HTR-8/SVneo (cell line): ENCODE measurements at regions not wholly inside any gene's neighbourhood (a gene's known extent, or its start where the extent isn't known, plus 50 kb on each side); places are given as distances from the start of the nearest gene placed in this dataset.

Experiments
- DNase-seq: peaks from one replicate; pipeline ENCODE4 v3.0.0; 2011; ENCODE audit warnings: low spot score, mixed read lengths; ENCODE audit not compliant: insufficient read length
- FAIRE-seq: peaks from 2 replicates; lab custom pipeline; 2011; peaks lifted over from hg19 to GRCh38; lab: Jason Lieb, UNC

DNA sequence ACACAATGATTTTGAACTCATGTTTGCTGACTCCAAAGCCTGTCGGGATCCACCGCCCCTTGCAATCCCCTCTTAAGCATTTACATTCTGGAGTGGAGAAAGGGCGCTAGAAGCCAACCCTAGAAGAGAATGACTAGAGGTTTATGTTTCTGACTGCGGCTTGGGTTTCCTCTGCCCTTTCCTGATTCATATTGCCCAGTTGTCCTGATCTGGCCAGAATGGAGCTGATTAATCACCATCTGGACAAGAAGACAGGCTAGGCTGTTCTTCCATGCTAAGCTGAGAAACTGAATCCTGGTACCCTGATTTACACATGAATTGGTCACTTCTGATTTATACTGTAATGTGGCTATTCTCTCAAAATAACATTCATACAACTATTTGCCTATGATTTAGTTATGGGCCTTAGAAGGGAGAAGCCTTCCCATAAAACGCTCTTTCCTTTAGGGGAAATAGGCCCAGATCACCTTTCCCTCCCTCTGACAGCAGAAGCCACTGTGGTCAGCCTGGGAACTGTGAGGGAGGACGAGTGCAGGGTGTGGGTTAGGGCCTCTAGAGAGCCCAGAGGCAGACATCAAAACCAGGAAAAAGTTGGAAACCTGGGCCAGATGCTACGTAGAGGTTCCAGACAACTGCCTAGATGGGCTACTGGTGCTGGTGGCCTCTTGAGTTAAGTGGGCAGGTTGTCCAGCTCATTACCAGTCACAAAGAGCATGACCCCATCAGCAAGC lies 199.2 kb upstream of the PRDM1 start:
- FAIRE-seq (no peak), DNase-seq (no peak)

DNA sequence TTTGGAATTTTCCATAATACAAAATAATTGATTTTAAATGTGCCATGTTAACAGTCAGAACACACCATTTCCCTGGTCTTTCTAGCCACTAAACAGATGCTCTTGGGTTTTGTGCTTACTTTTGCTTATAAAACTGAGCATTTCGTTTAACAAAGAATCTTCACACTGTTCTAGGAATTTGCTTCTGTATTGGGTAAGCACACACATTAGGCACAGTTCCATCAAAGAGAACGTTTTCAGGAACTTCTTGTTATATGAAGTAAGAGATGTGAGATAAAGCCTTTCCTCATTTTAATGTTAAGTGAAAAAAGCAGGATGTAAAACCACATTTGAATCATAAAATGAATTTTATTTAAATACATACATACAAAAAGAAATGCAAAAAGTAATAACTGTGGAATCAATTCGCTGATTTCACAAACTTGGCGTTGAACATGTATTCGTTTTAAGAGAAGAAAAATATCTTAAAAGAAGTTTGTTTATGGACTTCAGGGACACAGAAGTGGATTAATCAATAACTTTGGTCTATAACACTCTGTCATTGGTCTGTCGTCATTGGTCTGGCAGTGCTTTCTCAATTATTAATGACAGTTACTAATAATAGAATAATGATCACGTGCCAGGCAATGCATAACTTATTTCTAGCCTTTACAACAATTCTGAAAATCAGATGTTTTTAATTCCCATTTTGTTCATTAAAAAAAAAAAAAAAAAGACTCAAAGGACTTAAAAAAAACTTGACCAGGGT lies 199.9 kb upstream of the PRDM1 start:
- no peak for FAIRE-seq
- no peak for DNase-seq

DNA sequence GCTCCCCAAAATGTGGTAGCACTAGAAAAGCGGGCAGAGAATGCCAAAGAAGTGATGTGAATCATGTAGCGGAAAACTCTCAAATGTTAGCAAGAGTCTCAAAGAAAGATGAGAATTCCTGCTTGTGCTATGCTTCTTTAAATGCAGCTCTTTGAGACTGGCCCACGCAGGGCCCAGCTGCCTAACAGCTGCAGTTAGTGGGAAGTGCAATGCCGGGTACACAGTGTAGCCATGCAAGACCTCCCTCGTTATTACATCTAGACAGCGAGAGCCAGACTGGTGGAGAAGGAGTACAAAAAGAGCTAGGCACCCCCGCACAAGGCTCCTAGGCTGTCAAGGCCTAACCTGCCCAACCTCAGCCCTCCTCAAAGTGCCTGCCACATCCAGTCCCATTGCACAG lies 201.7 kb upstream of the PRDM1 start:
- DNase-seq (no peak), FAIRE-seq (no peak)

DNA sequence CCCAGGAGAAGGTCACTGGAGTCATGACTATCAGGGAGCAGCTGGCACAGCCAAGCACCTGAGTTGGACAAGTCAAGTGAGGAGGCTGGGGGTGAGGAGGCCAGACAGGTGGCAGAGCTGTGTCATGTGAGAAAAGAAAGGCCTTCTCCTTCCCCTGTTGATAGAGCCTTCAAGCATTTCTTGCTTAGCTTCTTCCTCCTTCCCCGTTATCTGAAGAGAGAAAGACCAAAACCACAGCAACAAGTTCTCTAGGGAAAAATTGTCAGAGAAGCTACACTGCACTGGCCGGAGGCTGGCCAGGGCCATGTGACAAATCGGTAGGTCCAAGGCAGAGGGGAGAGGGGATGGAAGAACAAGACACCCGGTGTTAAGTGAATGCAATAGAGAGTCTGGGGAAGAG lies 202.1 kb upstream of the PRDM1 start:
- no peak for DNase-seq
- no peak for FAIRE-seq

DNA sequence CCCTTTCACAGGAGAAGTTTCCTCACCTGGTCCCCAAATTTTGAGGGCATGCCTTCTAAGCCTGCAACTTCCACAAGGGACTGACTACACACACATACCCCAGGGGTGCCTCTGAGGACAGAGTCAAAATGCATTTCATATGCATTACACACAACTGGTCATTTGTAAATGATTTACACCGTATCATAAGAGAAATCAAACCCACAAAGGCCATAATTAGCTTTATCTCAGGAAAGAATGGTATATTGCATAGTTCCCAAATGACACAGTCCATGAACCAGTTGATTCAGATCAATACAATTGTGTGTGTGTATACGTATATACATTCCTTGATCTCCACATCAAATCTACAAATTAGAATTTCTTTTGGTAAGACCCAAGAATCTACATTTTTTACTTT lies 203.3 kb upstream of the PRDM1 start:
- DNase-seq (no peak), FAIRE-seq (no peak)

DNA sequence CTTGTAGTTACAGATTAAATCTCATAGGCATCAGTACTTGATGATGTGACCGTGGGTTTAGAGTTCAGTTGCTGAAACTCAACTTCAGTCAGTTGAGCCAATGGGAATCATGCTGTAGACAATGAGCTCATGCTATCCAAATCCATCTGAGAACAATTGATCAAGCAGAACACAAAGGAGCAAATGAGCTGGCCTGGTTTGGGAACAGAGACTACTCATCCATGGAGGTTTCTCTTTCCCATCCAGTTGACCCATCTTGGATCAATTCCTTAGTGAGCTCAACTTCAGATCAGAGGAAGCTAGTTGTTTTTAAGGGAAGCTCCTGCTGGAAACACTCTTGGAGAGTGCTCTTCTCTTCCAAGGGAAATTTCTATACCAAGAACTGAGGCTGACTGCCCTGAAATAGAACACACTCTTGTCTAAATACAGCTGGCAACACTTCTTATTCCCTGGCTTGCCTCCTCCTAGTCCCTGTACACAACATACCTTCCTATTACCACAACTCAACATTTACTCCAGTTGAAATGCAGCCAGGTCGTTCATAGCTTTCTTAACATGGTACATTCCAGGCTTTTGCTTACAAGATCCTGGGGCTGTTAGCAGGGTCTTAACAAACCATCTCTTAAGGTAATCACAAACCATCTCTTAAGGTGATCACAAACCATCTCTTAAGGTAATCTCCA lies 203.9 kb upstream of the PRDM1 start:
- FAIRE-seq (no peak), DNase-seq (no peak)

DNA sequence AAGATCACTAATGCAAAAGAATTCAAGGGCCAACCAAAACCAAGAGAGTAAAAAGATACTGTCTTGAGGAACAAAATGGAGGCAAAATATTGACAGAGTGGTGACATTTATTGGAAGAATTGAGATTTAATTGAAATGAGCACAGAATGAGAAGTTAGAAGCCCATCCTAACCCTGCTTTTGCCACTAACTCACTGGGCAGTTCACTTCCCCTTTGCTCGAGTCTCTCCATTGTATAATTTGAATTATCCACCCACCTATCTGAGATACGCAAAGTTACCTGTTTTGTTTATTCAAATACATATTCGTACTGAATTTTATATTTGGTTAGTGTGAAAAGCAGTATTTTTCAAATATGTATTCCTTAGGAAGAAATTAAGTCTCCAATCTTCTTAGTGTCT lies 204.5 kb upstream of the PRDM1 start:
- FAIRE-seq, result no peak
- no peak for DNase-seq

DNA sequence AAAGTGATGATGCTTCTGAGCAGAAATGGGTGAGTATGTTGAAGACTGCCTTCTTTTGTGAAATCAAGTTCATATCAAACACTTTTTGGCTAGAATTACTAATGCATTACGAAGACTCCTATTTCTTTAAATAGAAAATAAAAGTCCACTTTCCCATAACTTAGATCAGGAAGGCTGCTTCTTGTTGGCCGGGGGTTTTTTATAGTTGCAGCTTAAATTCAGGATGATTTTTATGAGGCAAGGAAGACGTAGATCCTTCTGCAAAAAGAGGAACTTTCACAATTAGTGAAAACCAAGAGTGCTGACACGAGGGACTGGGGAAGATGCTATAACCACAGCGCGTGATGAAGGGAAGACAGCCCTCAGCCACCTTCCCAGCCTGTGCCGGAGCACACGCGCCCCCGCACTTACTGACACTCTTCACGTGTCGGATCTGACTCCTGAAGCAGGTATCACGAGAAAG lies 206.1 kb upstream of the PRDM1 start:
- FAIRE-seq, result no peak

DNA sequence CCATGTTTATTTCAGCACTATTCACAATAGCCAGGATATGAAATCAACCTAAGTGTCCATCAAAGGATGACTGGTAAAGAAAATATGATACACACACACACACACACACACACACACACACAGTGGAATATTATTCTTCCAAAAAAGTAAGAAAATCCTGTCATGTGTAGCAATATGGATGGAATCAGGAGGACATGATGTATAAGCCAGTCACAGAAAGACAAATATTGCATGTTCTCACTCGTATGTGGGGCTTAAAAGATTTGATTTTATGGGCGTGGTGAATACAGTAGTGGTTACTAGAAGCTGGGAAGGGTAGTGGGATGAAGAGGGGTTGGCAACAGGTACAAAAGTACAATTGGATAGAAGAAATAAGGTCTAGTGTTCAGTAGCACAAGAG lies 207.0 kb upstream of the PRDM1 start:
- FAIRE-seq, result no peak
- no peak for DNase-seq

More for the DNA sequence above, 206.1 kb upstream of the PRDM1 start:
- DNase-seq, result no peak

DNA sequence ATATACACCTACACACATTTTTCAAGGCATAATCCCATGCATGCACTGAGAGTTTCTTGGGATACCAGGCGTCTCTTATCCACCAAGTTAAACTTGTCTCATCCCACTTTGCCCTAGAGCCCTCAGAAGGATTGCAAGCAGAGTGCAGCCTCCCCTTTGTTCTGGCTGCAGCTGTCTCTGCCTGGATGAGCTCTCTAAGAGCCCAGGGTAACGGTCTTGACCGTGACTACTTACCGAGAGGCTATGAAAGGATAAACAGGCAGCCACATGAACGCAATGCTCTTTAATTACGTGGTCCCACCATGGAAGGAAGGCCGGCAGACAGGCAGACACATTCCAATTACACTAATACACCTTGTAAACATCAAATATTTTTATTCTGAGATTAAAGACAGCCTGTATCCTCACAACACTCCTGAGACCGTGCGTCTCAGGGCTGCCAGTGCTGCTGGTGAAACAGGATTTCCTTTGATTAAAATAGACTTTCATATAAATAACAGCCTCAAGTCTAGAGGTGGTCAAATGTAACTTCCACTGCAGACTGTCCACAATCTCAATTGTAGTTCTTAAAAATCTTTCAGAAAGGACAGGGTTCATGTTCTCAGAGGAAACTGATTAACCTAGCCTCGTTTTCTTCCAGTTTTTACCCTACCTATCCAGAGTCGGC lies 210.0 kb upstream of the PRDM1 start:
- FAIRE-seq, result no peak
- no peak for DNase-seq

DNA sequence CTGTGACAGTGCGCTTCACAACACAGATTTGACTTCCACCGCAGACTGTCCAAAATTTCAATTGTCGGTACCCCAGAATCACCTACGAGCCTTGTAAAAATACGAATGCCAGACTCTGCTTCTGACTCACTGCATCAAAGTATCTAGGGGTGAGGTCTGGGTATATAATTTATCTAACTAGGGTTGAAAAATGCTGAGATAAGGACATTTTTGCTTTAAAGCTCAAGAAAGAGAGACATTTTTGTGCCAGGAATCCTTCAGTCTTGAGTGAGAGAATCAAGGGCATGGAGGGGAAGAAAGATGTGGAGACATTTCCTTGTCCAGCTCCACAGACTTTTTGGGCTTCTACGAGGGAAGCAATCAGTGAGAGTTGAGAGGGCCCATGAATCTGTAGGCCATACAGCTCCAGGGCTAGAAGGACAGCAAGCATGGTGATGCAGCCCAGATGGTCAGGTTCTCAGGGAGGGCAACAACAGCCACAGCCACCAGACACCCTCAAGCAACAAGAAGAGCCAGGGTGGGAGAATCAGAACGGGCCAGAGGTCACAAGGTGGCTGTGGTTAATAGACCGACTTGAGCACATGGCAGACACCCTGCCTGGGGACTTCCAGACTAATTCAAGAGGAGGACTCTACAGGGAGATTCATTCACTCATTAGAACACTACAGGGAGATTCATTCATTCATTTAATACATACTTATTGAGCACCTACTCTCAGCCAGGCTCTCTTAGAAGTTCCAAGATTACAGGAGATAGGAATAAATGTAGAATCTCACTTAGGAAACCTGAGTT lies 211.1 kb upstream of the PRDM1 start:
- DNase-seq (no peak), FAIRE-seq (no peak)

DNA sequence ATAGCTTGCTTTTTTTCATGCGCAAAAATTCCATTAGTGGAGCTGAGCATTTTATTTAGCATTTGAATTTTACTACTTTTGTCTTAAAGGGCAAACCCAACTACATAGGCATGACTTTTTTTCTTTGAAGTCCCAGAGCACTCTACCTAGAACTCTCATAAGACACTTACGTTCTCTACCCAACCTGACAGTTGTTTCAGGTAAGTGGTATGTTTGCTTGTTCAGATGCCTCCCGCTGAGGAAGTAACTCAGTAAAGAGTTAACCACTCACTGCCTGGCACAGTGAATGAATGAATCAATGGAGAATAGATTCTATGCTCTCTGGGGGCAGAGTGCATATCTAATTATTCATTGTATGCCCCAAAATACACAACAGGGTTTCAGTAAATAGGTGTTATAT lies 212.3 kb upstream of the PRDM1 start:
- FAIRE-seq (no peak), DNase-seq (no peak)

DNA sequence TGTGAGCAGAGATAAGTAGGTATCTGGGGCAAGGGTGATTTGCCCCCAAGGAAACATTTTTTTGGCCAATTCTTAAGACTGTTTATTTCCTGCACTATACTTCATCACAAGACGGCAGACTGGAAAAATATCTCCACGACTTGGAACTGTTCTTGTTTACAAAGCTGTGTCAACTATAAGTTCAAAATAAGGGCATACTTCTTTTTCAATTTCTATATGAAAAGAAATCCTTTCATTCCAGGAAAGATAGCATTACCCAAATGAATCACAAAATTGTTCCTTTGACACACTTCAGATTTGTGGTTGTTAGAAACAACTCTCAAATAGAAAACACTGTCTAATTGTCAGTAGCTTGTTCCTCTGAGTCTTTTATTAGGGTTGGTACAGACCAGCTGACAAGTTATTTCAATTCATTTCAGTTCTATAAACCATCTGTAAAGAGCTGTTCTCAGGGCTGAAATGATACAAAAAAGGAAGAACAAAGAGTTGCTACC lies 212.9 kb upstream of the PRDM1 start:
- no peak for FAIRE-seq
- DNase-seq, result no peak

DNA sequence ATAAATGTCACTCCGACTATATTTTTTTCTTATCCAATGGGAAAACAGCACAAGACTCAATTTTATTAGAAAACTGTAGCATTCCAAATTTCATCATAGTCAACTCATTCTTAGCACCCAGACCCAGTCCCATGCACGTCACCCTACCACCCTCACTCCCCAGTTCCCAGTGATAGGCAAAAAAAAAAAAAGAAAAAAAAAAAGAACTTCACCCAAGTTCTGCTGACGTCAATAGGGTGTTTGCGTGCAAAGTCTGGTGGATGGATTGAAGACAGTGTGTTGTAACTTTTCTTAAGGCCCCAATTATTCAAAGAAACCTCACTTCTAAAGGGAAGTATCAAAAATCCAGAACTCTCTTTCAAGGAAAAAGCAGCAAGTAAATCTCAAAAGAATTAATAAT lies 213.9 kb upstream of the PRDM1 start:
- FAIRE-seq, result no peak

DNA sequence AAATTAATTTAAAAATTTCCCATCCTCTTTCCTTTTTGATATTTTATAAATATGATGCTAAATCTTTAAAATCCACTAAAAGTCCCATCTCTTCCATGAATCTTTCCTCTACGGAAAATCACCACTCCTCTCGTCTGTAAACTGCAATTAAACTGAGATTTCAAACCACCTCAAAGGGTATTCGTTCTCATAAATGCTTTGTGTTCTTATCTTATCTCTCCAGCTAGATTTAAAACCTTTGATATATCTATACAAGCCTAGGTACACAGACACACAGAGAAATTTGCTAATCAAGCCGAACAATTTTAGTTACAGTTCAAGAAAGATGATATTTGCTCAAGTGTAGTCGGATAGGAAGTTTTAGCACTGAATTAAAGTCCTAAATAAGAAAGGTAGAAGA lies 214.6 kb upstream of the PRDM1 start:
- no peak for FAIRE-seq
- no peak for DNase-seq

More for the DNA sequence above, 213.9 kb upstream of the PRDM1 start:
- DNase-seq, result no peak

DNA sequence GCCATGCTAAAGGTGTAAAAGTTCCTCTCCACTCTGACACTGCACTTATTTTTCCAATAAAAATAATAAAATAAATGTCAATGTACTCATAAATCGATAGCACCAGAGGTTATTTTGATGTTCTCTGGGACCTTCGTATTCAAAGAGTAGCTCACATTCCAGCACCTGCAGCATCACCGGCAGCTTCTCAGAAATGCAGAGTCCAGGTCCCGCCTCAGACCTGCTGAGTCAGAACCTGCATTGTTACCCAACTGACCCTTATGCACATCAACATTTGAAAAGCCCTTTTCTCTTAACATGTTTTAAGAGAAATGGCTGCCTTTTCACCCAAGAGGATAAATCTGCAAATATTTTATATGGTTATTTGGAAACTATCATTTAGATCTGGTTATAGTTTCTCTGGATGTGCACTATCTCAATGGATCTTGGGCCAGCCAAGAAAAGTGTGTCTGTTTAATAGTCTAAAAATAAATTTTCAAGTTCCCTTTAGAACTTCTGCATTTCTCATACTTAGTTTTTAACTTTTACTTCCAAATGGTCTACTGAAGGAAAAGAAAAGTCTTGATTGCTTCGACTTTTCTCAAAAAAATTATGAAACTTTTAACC lies 216.2 kb upstream of the PRDM1 start:
- no peak for DNase-seq

DNA sequence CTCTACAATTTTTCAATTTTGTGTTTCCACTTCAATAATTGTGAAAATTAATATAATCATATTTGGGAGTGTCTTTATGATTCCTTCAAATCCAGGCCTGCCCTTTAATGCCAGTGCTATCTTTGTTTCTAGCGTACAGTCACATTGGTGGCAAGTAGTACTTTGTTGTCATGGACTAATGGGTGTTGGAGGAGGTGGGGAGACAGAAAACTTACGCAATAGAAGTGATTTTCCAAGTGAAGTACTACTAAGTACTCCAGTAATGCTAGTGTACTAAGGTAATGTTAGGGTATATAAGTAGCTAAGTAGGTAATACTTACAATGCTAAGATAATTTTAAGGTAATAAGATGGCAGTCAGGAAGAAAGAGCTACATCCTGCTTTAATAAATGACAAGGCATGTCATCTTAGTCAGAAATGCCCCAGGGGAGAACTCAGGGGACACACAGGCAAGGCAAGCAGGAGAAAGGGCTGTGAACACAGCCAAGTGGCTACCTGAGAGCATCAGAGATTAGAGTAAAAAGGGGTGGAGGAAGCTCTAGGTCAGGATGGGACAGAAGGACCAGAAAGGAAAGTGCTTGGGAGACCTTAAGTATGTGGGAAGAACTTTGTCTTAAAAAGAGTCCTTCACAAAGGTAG lies 217.2 kb upstream of the PRDM1 start:
- no peak for FAIRE-seq

More for the DNA sequence above, 216.2 kb upstream of the PRDM1 start:
- FAIRE-seq, result no peak

DNA sequence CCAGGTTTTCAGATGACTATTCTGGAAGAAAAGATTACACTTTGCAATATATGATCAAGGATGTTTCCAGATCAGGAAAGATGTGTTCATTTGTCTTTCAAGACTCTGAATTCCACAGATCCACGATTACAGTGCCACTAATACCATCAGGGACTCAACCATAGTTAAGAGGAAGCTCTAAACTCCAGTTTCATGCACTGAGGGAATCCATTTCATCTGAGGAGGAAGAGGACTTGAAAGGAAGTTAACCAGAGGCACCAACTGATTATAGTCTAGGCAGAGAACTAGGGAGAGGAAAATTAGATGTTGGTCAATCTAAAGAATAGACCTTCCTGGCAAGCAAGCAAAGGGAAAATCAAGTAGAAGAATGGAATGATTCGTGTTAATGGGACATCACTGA lies 218.3 kb upstream of the PRDM1 start:
- DNase-seq (no peak), FAIRE-seq (no peak)

More for the DNA sequence above, 217.2 kb upstream of the PRDM1 start:
- no peak for DNase-seq

DNA sequence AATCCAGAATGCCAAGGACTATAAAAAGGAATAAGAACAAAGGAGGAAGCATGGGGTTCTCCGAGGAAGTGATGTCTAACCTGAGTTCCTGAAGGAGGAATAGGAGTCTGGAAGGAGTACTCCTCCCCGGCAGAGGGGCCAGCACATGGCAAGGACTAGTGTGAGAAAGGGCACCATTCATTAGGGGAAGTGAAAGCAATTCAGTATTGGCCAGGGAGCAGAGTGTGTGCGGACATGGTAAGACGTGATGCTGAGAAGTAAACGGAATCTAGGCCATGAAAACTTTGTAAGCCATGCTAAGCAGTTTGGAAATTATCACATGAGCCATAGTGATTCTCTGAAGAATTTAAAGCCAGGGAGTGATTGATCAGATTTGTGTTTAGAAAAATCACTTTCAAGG lies 218.9 kb upstream of the PRDM1 start:
- DNase-seq, result no peak
- FAIRE-seq, result no peak
